LNCaP clone FGC (cell line): ENCODE measurements at regions not wholly inside any gene's neighbourhood (a gene's known extent, or its start where the extent isn't known, plus 50 kb on each side); places are given as distances from the start of the nearest gene placed in this dataset.

Experiments
- DNase-seq: peaks from one replicate; pipeline ENCODE4 v3.0.0-alpha.2; 2011; ENCODE audit warnings: low read depth
- H3K4me3 ChIP-seq: 2 replicates; pipeline ENCODE4 v1.5.1; 2011; ENCODE audit warnings: mild to moderate bottlenecking, low read depth, low read length, control low read depth
- CTCF ChIP-seq: IDR thresholded peaks from 2 replicates; pipeline ENCODE4 v1.5.1; 2012; ENCODE audit warnings: mild to moderate bottlenecking; ENCODE audit not compliant: control insufficient read depth, insufficient read depth; ENCODE audit errors: extremely low read depth

GRCh38 chr3:26074080-26074479, 284.2 kb downstream of the OXSM start:
- H3K4me3 ChIP-seq, result no peak overlapping the region
- no peak for DNase-seq
- TF ChIP-seq CTCF, result no peak

- no peak for TF ChIP-seq CTCF
- no peak overlapping the region for H3K4me3 ChIP-seq
- DNase-seq, result no peak
Observed at GRCh38 chr3:26078539-26078938, 288.6 kb downstream of the OXSM start.

- no peak for DNase-seq
- TF ChIP-seq CTCF, result no peak
- H3K4me3 ChIP-seq, result no peak overlapping the region
Observed at GRCh38 chr3:26081166-26081565, 291.3 kb downstream of the OXSM start.

GRCh38 chr3:26081806-26082205, 291.9 kb downstream of the OXSM start:
- H3K4me3 ChIP-seq, result no peak overlapping the region
- no peak for TF ChIP-seq CTCF
- DNase-seq, result no peak

- DNase-seq, result no peak
- TF ChIP-seq CTCF, result no peak
- H3K4me3 ChIP-seq, result no peak overlapping the region
Observed at GRCh38 chr3:26082911-26083310, 293.0 kb downstream of the OXSM start.

GRCh38 chr3:26084629-26085028, 294.7 kb downstream of the OXSM start:
- DNase-seq, result no peak
- no peak for TF ChIP-seq CTCF
- H3K4me3 ChIP-seq, result no peak overlapping the region

- DNase-seq, result no peak
- TF ChIP-seq CTCF, result no peak
- no peak overlapping the region for H3K4me3 ChIP-seq
Observed at GRCh38 chr3:26087751-26088150, 297.9 kb downstream of the OXSM start.
